ENCODE measurements at regions not wholly inside any gene's neighbourhood (a gene's known extent, or its start where the extent isn't known, plus 50 kb on each side); places are given as distances from the start of the nearest gene placed in this dataset.

GRCh38 chr6:147751232-147751631 lies 242.7 kb downstream of the SAMD5 start (continued):
- TF ChIP-seq PRDM15 (CRISPR knock-in tag; IDR thresholded peaks at IDR 0.05) (no peak), MYBL2 (CRISPR knock-in tag; IDR thresholded peaks at IDR 0.05) (no peak)

GRCh38 chr6:147752689-147753403 lies 244.4 kb downstream of the SAMD5 start:
- TF ChIP-seq TP53 (CRISPR knock-in tag; IDR thresholded peaks at IDR 0.05) (no peak), CBFB (CRISPR knock-in tag; IDR thresholded peaks at IDR 0.05; ENCODE audit: low read depth) (no peak), PREB (CRISPR knock-in tag; IDR thresholded peaks at IDR 0.05; ENCODE audit: borderline replicate concordance) (no peak), NR2C2 (CRISPR knock-in tag; IDR thresholded peaks at IDR 0.05) (no peak), ZNF423 (CRISPR knock-in tag; IDR thresholded peaks at IDR 0.05) (no peak), HMGXB4 (CRISPR knock-in tag; IDR thresholded peaks at IDR 0.05) (no peak), SOX15 (CRISPR knock-in tag; IDR thresholded peaks at IDR 0.05) (no peak), ATF3 (CRISPR knock-in tag; conservative IDR thresholded peaks at IDR 0.05) (no peak), ZNF671 (CRISPR knock-in tag; IDR thresholded peaks at IDR 0.05) (no peak), FOXP4 (CRISPR knock-in tag; IDR thresholded peaks at IDR 0.05) (no peak), ERG (CRISPR knock-in tag; IDR thresholded peaks at IDR 0.05) (no peak), ZNF281 (CRISPR knock-in tag; IDR thresholded peaks at IDR 0.05) (no peak)
- no peak overlapping the region for H3K27ac Mint-ChIP-seq
- ATAC-seq: no peak
- H3K4me3 Mint-ChIP-seq: no peak overlapping the region
- no peak for DNase-seq (ENCODE audit: low spot score)
- ChIA-PET POLR2A (no interaction called here), CTCF (no interaction called here)
- H3K9me3 Mint-ChIP-seq: peaks cover 9% of the 10 kb centered on the region
- H3K4me1 Mint-ChIP-seq: no peaks in the 10 kb centered on the region
- no peaks in the 10 kb centered on the region for H3K27me3 Mint-ChIP-seq (ENCODE audit: low read depth)
- H3K36me3 Mint-ChIP-seq: no peaks in the 10 kb centered on the region
